ENCODE measurements at regions not wholly inside any gene's neighbourhood (a gene's known extent, or its start where the extent isn't known, plus 50 kb on each side); places are given as distances from the start of the nearest gene placed in this dataset.

DNA sequence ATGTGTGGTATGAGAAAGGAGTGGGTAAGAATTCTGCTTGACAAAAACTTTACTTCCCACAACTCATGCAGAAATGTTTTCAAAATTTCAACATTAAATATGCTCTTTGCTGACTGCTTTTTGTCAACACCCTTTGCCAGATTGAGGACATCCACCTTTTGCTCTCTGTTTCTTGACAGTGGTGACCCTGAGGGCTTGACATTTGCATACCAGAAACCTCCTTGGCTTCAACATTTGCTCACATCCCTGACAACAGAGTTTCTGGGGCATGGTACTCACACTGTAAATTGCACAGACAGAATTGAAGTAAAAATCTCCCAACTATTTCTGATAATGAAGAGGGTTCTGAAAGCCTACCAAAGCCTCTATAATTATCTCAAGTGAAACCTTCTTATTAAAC, 95.7 kb downstream of the RND3 start:
- TF ChIP-seq, protein P1, sequence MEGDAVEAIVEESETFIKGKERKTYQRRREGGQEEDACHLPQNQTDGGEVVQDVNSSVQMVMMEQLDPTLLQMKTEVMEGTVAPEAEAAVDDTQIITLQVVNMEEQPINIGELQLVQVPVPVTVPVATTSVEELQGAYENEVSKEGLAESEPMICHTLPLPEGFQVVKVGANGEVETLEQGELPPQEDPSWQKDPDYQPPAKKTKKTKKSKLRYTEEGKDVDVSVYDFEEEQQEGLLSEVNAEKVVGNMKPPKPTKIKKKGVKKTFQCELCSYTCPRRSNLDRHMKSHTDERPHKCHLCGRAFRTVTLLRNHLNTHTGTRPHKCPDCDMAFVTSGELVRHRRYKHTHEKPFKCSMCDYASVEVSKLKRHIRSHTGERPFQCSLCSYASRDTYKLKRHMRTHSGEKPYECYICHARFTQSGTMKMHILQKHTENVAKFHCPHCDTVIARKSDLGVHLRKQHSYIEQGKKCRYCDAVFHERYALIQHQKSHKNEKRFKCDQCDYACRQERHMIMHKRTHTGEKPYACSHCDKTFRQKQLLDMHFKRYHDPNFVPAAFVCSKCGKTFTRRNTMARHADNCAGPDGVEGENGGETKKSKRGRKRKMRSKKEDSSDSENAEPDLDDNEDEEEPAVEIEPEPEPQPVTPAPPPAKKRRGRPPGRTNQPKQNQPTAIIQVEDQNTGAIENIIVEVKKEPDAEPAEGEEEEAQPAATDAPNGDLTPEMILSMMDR (IDR thresholded peaks at IDR 0.05; ENCODE audit: low read length): no peak
- TF ChIP-seq EZH2 (IDR thresholded peaks at IDR 0.05; ENCODE audit: borderline replicate concordance, low read length): no peak
